H1 (cell line): ENCODE measurements at regions not wholly inside any gene's neighbourhood (a gene's known extent, or its start where the extent isn't known, plus 50 kb on each side); places are given as distances from the start of the nearest gene placed in this dataset.
"Not testable (repeated sequence)": the region's sequence is repeated elsewhere in the genome, so short reads cannot be mapped to it uniquely, and the experiment has no call there.

Source experiments
- CTCF ChIA-PET: fragments of 300-600 bp; sonication (Branson Sonifier 250); formaldehyde crosslinking; loops from one replicate; lab custom pipeline; 2021; ENCODE audit not compliant: partially characterized antibody; lab: Charles Lee
- POLR2A ChIA-PET: fragments of 300-600 bp; sonication (Branson Sonifier 250); formaldehyde crosslinking; loops from one replicate; lab custom pipeline; 2021; ENCODE audit warnings: inconsistent platforms; ENCODE audit not compliant: partially characterized antibody; lab: Charles Lee
- DNase-seq, 2 experiments: peaks; one replicate each; pipeline versions ENCODE4 v3.0.0 to v3.0.0-alpha.2; 2010 to 2022; ENCODE audit warnings: low spot score in 2 of 2, low read depth in 1 of 2, mixed read lengths in 1 of 2
- FAIRE-seq: peaks from 2 replicates; lab custom pipeline; 2011; peaks lifted over from hg19 to GRCh38; lab: Jason Lieb, UNC
- H2AFZ ChIP-seq: 2 replicates; pipeline ENCODE4 v1.8.1; 2012; ENCODE audit warnings: low read length, inconsistent platforms
- H2AK5ac ChIP-seq: 2 replicates; pipeline ENCODE4 v1.6.1; 2013; ENCODE audit warnings: low read depth, low read length
- H2BK120ac ChIP-seq: replicated peaks from 2 replicates; pipeline ENCODE3; 2013; ENCODE audit warnings: low read depth, low read length, inconsistent platforms
- H2BK12ac ChIP-seq: 2 replicates; pipeline ENCODE4 v1.6.1; 2013; ENCODE audit warnings: low read depth, low read length
- H2BK15ac ChIP-seq: 2 replicates; pipeline ENCODE4 v1.6.1; 2013; ENCODE audit warnings: low read length
- H2BK20ac ChIP-seq: 2 replicates; pipeline ENCODE4 v1.6.1; 2013; ENCODE audit warnings: low read length
- H2BK5ac ChIP-seq: 2 replicates; pipeline ENCODE4 v1.6.1; 2013; ENCODE audit warnings: low read depth, low read length
- H3K14ac ChIP-seq: 2 replicates; pipeline ENCODE4 v1.6.1; 2013; ENCODE audit warnings: inconsistent platforms; ENCODE audit not compliant: insufficient read length
- H3K18ac ChIP-seq: 2 replicates; pipeline ENCODE4 v1.6.1; 2013; ENCODE audit warnings: low read length; ENCODE audit errors: extremely low read depth
- H3K23ac ChIP-seq: 2 replicates; pipeline ENCODE4 v1.6.1; 2013; ENCODE audit warnings: inconsistent platforms; ENCODE audit not compliant: insufficient read length
- H3K23me2 ChIP-seq: 2 replicates; pipeline ENCODE4 v1.6.1; 2013; ENCODE audit warnings: low read depth, low read length
- H3K27ac ChIP-seq: 2 replicates; pipeline ENCODE4 v1.6.1; 2011; ENCODE audit warnings: low read depth, low read length, inconsistent platforms
- H3K27me3 ChIP-seq, 4 experiments: replicated peaks in 1 of 4; 1 replicate in 1 of 4; 2 replicates in 3 of 4; pipeline versions ENCODE4 v1.6.1 to v1.8.1; 2011 to 2013; ENCODE audit warnings: low read length in 3 of 4, mild to moderate bottlenecking in 3 of 4, inconsistent platforms in 2 of 4, mixed read lengths in 2 of 4, moderate library complexity in 1 of 4; ENCODE audit not compliant: control insufficient read depth in 3 of 4, insufficient read depth in 3 of 4; ENCODE audit errors: extremely low read depth in 1 of 4
- H3K36me3 ChIP-seq, 4 experiments: 2 replicates each; pipeline versions ENCODE4 v1.6.1 to v1.8.1; 2011 to 2013; ENCODE audit warnings: mild to moderate bottlenecking in 4 of 4, low read length in 3 of 4, moderate library complexity in 2 of 4, control low read depth in 1 of 4, inconsistent platforms in 1 of 4; ENCODE audit not compliant: insufficient read depth in 4 of 4, control insufficient read depth in 2 of 4
- H3K4ac ChIP-seq: replicated peaks from 2 replicates; pipeline ENCODE3; 2013; ENCODE audit warnings: low read length, low read depth, mixed read lengths, inconsistent platforms; ENCODE audit not compliant: insufficient read length
- H3K4me1 ChIP-seq, 4 experiments: replicated peaks in 1 of 4; 1 replicate in 1 of 4; 2 replicates in 3 of 4; pipeline versions ENCODE4 v1.6.1 to v1.8.1; 2011 to 2013; ENCODE audit warnings: low read length in 3 of 4, inconsistent platforms in 2 of 4, mixed read lengths in 1 of 4; ENCODE audit not compliant: insufficient read depth in 4 of 4, control insufficient read depth in 3 of 4
- H3K4me2 ChIP-seq, 2 experiments: 2 replicates each; pipeline versions ENCODE4 v1.6.1 to v1.8.1; 2011 to 2013; ENCODE audit warnings: low read depth in 2 of 2, low read length in 2 of 2, control low read depth in 1 of 2, inconsistent platforms in 1 of 2, mild to moderate bottlenecking in 1 of 2; ENCODE audit not compliant: insufficient read depth in 1 of 2
- H3K4me3 ChIP-seq, 4 experiments: fragments of 200-600, 300-600 bp in 1 of 4; sonication (generic), shearing (Covaris generic), sonication (Bioruptor Twin) in 1 of 4; 2 replicates each; pipeline versions ENCODE4 v1.5.1 to v1.8.1; 2011 to 2016; ENCODE audit warnings: low read length in 4 of 4, low read depth in 3 of 4, control low read depth in 2 of 4, inconsistent platforms in 2 of 4, mild to moderate bottlenecking in 2 of 4, mixed read lengths in 1 of 4, moderate library complexity in 1 of 4; ENCODE audit not compliant: insufficient read depth in 2 of 4; ENCODE audit errors: extremely low read depth in 1 of 4
- H3K56ac ChIP-seq: replicated peaks from 2 replicates; pipeline ENCODE3; 2013; ENCODE audit warnings: low read depth, mild to moderate bottlenecking, mixed read lengths, low read length, inconsistent platforms; ENCODE audit not compliant: insufficient read length
- H3K79me1 ChIP-seq: 2 replicates; pipeline ENCODE4 v1.6.1; 2013; ENCODE audit warnings: low read depth, low read length, control low read depth
- H3K79me2 ChIP-seq, 2 experiments: 2 replicates each; pipeline versions ENCODE4 v1.6.1 to v1.8.1; 2012 to 2013; ENCODE audit warnings: low read length in 2 of 2, mild to moderate bottlenecking in 2 of 2, inconsistent platforms in 1 of 2; ENCODE audit not compliant: insufficient read depth in 2 of 2, control insufficient read depth in 1 of 2
- H3K9ac ChIP-seq, 4 experiments: replicated peaks in 1 of 4; 1 replicate in 1 of 4; 2 replicates in 3 of 4; pipeline versions ENCODE4 v1.6.1 to v1.8.1; 2011 to 2013; ENCODE audit warnings: low read depth in 3 of 4, low read length in 3 of 4, control low read depth in 2 of 4, mild to moderate bottlenecking in 2 of 4, moderate library complexity in 2 of 4, inconsistent platforms in 1 of 4; ENCODE audit errors: extremely low read depth in 1 of 4
- H3K9me3 ChIP-seq, 2 experiments: 2 replicates each; pipeline versions ENCODE4 v1.6.1 to v1.8.1; 2012 to 2013; ENCODE audit warnings: mild to moderate bottlenecking in 2 of 2, moderate library complexity in 2 of 2, control low read depth in 1 of 2, inconsistent platforms in 1 of 2, low read depth in 1 of 2, low read length in 1 of 2, mixed read lengths in 1 of 2; ENCODE audit not compliant: insufficient read depth in 2 of 2
- H4K20me1 ChIP-seq, 2 experiments: replicated peaks in 1 of 2; 2 replicates each; pipeline versions ENCODE3 to v1.8.1; 2011 to 2013; ENCODE audit warnings: inconsistent platforms in 2 of 2, low read length in 2 of 2, mild to moderate bottlenecking in 1 of 2; ENCODE audit not compliant: insufficient read depth in 2 of 2, control insufficient read depth in 1 of 2
- H4K5ac ChIP-seq: 2 replicates; pipeline ENCODE4 v1.6.1; 2013; ENCODE audit warnings: low read length, low read depth, mixed read lengths, inconsistent platforms; ENCODE audit not compliant: insufficient read length
- H4K8ac ChIP-seq: 2 replicates; pipeline ENCODE4 v1.8.0; 2013; ENCODE audit warnings: mild to moderate bottlenecking, moderate library complexity, low read length, inconsistent platforms; ENCODE audit not compliant: insufficient read depth; ENCODE audit errors: extremely low read depth
- H4K91ac ChIP-seq: replicated peaks from 2 replicates; pipeline ENCODE3; 2013; ENCODE audit warnings: low read length, mixed read lengths, inconsistent platforms; ENCODE audit not compliant: insufficient read length
- WGBS, 2 experiments: shearing (Covaris generic) in 1 of 2; methylation state at CpG; one replicate each; pipeline versions ENCODE4 v1.1.6 to v1.1.7; 2013 to 2015; ENCODE audit warnings: low lambda C conversion rate in 2 of 2, mixed read lengths in 2 of 2, inconsistent platforms in 1 of 2, low coverage in 1 of 2, missing lambda C conversion rate in 1 of 2; ENCODE audit not compliant: insufficient replicate concordance in 2 of 2, insufficient coverage in 1 of 2, insufficient read length in 1 of 2; ENCODE audit errors: extremely low coverage in 1 of 2, missing lambda C conversion rate in 1 of 2; 5-methylcytosine and 5-hydroxymethylcytosine counted together

- H3K4me2 ChIP-seq, H3K4me1 ChIP-seq, H3K9me3 ChIP-seq, H2AK5ac ChIP-seq, H3K9ac ChIP-seq, H4K91ac ChIP-seq, H3K23me2 ChIP-seq, FAIRE-seq, H2BK120ac ChIP-seq, H3K27ac ChIP-seq, H4K20me1 ChIP-seq, H2AFZ ChIP-seq, POLR2A ChIA-PET, H4K5ac ChIP-seq, H2BK5ac ChIP-seq, H3K4me3 ChIP-seq, H3K36me3 ChIP-seq, H3K23ac ChIP-seq, H3K56ac ChIP-seq, H3K4ac ChIP-seq, H3K18ac ChIP-seq, H3K79me2 ChIP-seq, H3K79me1 ChIP-seq, H4K8ac ChIP-seq, DNase-seq, H2BK20ac ChIP-seq, H2BK15ac ChIP-seq, H2BK12ac ChIP-seq, H3K14ac ChIP-seq, H3K27me3 ChIP-seq: not testable (repeated sequence)
- WGBS, 2 experiments = 100% methylated on average over 5 of the region's 5 CpGs; no CpG with 5 or more reads in 1 of the 2 experiments
- CTCF ChIA-PET = interaction anchor here (1.2 kb wide), 1 partner anchor 248 kb away, joined by 3 read pairs; no protein-coding TSS in a partner anchor
These were observed 703.7 kb upstream of the SOX11 start for GRCh38 chr2:4988444-4988843.
